ENCODE measurements at regions not wholly inside any gene's neighbourhood (a gene's known extent, or its start where the extent isn't known, plus 50 kb on each side); places are given as distances from the start of the nearest gene placed in this dataset.

GRCh38 chr9:8156346-8156745 is 356.8 kb upstream of the DMAC1 start:
- no peak overlapping the region for H3K4me3 ChIP-seq (ENCODE audit: control insufficient read depth, low read depth, low read length)
- DNase-seq (ENCODE audit: low read depth) = no peak
- no peak for TF ChIP-seq CTCF (conservative IDR thresholded peaks at IDR 0.05; ENCODE audit: control insufficient read depth, insufficient read depth, low read depth, low read length)

GRCh38 chr9:8155706-8156105 is 356.1 kb upstream of the DMAC1 start:
- TF ChIP-seq CTCF (conservative IDR thresholded peaks at IDR 0.05; ENCODE audit: control insufficient read depth, insufficient read depth, low read depth, low read length) = no peak
- DNase-seq (ENCODE audit: low read depth) = no peak
- H3K4me3 ChIP-seq (ENCODE audit: control insufficient read depth, low read depth, low read length) = no peak overlapping the region

- DNase-seq (ENCODE audit: low read depth) = no peak
- TF ChIP-seq CTCF (conservative IDR thresholded peaks at IDR 0.05; ENCODE audit: control insufficient read depth, insufficient read depth, low read depth, low read length) = no peak
These were observed 344.1 kb upstream of the DMAC1 start for GRCh38 chr9:8143677-8144076.

GRCh38 chr9:8140557-8140956 is 341.0 kb upstream of the DMAC1 start:
- no peak for TF ChIP-seq CTCF (conservative IDR thresholded peaks at IDR 0.05; ENCODE audit: control insufficient read depth, insufficient read depth, low read depth, low read length)
- no peak for DNase-seq (ENCODE audit: low read depth)
- H3K4me3 ChIP-seq (ENCODE audit: control insufficient read depth, low read depth, low read length) = no peak overlapping the region

More at GRCh38 chr9:8143677-8144076, 344.1 kb upstream of the DMAC1 start:
- H3K4me3 ChIP-seq (ENCODE audit: control insufficient read depth, low read depth, low read length) = no peak overlapping the region

GRCh38 chr9:8139756-8140155 is 340.2 kb upstream of the DMAC1 start:
- H3K4me3 ChIP-seq (ENCODE audit: control insufficient read depth, low read depth, low read length) = no peak overlapping the region
- no peak for TF ChIP-seq CTCF (conservative IDR thresholded peaks at IDR 0.05; ENCODE audit: control insufficient read depth, insufficient read depth, low read depth, low read length)
- no peak for DNase-seq (ENCODE audit: low read depth)

GRCh38 chr9:8136477-8136876 is 336.9 kb upstream of the DMAC1 start:
- TF ChIP-seq CTCF (conservative IDR thresholded peaks at IDR 0.05; ENCODE audit: control insufficient read depth, insufficient read depth, low read depth, low read length) = no peak
- no peak for DNase-seq (ENCODE audit: low read depth)
- H3K4me3 ChIP-seq (ENCODE audit: control insufficient read depth, low read depth, low read length) = no peak overlapping the region

- TF ChIP-seq CTCF (conservative IDR thresholded peaks at IDR 0.05; ENCODE audit: control insufficient read depth, insufficient read depth, low read depth, low read length) = no peak
- H3K4me3 ChIP-seq (ENCODE audit: control insufficient read depth, low read depth, low read length) = no peak overlapping the region
- no peak for DNase-seq (ENCODE audit: low read depth)
These were observed 335.1 kb upstream of the DMAC1 start for GRCh38 chr9:8134635-8135034.

Measured in fibroblast of mammary gland (primary cell).